ENCODE measurements at regions not wholly inside any gene's neighbourhood (a gene's known extent, or its start where the extent isn't known, plus 50 kb on each side); places are given as distances from the start of the nearest gene placed in this dataset.

- TF ChIP-seq CTCF (conservative IDR thresholded peaks at IDR 0.05; ENCODE audit: low read depth, low read length) (no peak), EZH2 (IDR thresholded peaks at IDR 0.05; ENCODE audit: borderline replicate concordance, low read depth, low read length, poor library complexity, severe bottlenecking) (no peak)
These were observed 156.3 kb downstream of the CYP26B1 start for GRCh38 chr2:71991397-71991796.

Data from A673 (cell line).